NCI-H146 treated with DMSO at 0.1 percent for 48 hours (cell line): ENCODE measurements at regions not wholly inside any gene's neighbourhood (a gene's known extent, or its start where the extent isn't known, plus 50 kb on each side); places are given as distances from the start of the nearest gene placed in this dataset.
"Not testable (repeated sequence)": the region's sequence is repeated elsewhere in the genome, so short reads cannot be mapped to it uniquely, and the experiment has no call there.

Source experiments
- DNase-seq: peaks from one replicate; lab custom pipeline; 2025; ENCODE audit not compliant: unreplicated experiment; lab: John Stamatoyannopoulos, UW

DNA sequence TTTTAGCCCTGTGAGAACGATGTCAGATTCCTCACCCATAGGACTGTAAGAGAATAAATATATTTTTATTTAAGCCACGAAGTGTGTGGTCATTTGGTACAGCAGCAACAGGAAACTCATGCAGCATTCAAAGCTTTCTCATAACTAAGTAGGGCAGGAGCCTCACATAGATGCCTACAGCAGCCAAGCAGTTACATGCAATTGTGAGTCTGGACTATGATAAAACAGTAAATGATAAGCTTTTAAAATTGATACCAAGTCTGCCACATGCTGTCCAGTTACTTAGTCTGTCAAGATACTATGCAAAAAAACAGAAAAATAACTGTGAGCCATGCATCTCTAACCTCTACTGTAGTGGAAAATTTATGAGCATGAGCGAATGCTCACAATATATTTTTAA lies 359.6 kb downstream of the HS3ST1 start:
- no peak for DNase-seq

DNA sequence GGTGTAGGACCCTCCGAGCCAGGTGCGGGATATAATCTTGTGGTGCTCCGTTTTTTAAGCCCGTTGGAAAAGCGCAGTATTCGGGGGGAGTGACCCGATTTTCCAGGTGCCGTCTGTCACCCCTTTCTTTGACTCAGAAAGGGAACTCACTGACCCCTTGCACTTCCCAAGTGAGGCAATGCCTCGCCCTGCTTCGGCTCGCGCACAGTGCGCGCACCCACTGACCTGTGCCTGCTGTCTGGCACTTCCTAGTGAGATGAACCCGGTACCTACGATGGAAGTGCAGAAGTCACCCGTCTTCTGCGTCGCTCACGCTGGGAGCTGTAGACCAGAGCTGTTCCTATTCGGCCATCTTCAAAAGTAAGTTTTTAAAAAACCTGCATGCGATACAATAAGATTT lies 362.1 kb downstream of the HS3ST1 start:
- DNase-seq, result not testable (repeated sequence)

DNA sequence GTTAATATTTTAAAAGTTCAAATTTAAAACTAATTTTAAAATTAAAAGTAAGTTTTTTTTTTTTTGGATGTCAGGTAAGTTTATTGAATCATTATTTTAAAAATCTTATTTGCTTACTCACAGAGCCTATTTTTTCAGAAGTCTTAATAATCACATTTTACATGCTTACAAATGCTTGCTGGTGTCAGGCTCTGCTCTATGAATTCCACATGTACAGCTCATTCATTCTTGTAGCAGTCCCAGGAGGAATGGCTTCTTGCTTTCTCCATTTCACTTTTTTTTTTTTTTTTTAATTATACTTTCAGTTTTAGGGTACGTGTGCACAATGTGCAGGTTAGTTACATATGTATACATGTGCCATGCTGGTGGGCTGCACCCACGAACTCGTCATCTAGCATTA lies 368.1 kb downstream of the HS3ST1 start:
- DNase-seq, result not testable (repeated sequence)

DNA sequence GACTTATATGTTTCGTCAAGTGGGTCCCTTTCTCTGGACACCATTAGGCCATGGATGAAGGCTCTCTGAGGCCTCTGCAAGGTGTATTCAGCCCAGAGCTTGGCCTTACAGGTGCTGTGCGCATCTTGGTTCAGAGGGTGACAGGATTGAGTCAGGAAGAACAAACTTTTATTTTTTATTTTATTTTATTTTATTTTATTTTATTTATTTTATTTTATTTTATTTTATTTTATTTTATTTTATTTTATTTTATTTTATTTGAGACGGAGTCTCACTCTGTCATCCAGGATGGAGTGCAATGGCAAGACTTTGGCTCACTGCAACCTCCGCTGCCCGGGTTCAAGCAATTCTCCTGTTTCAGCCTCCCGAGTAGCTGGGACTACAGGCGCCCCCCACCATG lies 370.4 kb upstream of the CLNK start:
- not testable (repeated sequence) for DNase-seq

DNA sequence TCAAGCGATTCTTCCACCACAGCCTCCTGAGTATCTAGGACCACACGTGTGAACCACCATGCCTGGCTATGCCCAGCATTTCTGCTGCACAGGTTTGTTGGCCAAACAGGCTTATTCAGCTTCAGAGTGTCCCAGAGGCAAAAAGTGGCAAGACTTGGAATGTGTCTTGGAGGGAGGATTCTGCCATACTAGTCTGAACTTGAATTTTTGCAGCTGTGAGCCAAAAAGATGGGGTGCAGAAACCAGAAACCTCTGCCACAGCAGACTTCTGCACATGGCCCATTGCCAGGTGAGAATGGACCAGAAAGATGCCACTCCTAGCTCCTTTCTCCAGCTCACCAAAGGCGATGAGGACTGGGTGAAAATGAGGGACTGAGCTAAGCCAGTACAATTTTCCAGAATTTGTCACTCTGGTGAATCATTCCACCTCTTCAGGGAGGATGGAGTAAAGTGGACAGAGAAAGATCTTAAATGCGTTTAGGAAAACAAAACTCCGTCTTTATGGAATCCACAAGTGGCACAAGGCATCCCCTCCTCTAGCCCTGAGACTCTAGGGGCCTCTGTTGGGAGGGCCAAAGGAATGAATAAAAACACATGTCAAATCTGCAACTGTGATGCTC lies 369.1 kb upstream of the CLNK start:
- DNase-seq, result no peak

DNA sequence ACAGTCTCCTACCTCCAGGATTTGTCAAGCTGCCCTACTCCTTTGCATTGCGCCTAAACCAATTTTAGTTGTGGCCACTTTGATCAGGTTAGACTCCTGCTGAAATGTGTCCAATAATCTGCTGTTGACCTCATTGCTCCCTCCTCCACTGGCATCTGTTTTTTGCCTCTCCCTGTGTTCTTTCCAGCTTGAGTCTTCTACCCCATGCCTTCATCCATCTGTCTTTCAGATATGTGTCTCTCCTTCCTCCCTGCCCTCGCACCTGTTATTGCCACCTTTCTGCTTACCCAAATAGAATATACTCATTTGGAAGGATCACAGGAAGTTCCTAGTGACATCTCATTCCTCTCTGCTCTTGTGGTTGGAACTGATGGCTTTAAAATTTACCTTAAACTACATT lies 366.6 kb upstream of the CLNK start:
- no peak for DNase-seq

DNA sequence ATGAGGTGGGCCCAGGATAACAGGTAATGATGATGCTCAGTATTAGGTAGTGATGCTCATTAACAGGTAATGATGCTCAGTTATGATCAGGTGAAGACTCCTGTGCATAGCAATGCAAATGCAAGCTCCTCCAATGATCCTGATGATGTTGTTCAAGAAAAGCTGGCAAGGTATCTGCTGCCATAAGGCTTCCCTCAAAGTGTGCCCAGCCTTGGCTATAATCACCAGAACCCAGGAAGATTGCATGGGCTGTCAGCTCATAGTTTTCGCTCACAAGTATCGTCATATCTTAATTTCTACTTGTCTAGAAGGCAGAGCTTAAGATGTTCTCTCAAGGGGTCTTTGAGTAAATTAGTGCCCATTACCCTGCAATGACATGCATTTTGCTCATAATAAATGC lies 366.2 kb upstream of the CLNK start:
- no peak for DNase-seq

DNA sequence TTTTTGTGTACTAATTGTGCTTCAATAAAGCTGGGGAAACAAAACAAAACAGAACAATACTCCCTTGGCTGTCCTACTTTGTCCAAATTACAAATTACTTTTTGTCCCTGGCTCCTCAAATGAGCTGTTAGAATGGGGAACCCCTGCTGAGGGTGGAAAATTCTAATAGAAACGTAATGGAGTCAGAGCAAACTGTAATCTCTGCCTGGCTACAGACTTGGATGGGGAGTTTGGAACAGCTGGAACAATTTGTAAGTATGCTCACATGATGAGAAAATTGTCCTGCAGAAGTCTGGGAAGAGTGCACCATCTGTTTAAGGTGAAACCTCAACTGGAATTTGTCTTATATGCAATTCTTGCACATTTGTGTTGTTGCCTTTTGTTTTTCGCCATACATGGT lies 364.4 kb upstream of the CLNK start:
- DNase-seq, result no peak

DNA sequence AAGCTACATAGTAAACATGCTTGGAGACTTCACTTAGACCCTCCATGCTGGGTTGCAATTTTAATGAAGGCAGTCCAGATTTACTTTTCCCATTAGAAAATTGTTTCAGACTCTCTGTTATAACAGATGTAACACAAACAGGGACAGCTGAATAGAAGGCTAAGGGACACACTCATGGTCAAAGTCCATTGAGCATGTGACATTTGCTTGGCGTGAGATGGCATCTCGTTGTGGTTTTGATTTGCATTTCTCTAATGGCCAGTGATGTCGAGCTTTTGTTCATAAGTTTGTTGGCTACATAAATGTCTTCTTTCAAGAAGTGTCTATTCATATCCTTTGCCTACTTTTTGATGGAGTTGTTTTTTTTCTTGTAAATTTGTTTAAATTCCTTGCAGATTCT lies 358.2 kb upstream of the CLNK start:
- no peak for DNase-seq

DNA sequence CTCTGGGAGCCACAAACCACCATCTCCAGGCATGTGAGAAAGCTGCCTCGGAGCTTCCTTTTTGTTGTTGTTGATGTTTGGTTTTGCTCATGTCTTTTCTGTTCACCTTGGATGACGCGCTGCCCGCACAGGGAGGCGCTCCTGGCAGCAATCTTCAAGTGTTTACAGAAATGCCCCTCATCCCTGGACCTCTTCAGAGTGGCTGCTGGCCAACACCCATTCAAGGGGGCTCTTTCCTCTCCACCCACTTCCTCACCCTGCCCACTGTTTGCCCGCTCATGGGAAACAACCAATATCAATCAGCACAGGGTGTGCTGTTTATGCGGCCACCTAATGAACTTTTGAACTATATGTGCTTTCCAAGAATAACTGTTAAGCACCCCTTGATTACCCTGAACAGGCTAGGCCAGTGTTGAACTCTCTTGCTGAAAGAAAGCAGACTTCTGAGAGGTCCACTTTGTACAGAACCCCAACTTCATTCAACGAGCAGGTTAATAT lies 355.1 kb upstream of the CLNK start:
- DNase-seq, result no peak

DNA sequence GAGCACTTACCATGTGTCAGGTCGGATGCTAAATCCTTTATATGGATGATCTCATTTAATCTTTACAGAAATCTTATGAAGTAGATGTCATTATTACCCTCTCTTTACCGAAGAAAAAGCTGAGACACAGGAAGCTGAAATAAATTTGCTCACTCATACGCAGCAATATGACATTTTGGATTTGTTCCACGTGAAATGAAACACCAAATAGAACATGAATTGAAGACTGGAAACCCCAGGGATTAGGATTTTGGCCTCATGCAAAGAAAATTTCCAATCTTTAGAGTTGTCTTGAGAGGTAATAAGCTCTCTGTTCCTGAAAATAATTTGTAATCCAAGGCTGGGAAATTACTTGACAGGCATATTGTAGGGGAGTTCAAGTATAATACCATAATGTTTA lies 354.4 kb upstream of the CLNK start:
- DNase-seq, result no peak

DNA sequence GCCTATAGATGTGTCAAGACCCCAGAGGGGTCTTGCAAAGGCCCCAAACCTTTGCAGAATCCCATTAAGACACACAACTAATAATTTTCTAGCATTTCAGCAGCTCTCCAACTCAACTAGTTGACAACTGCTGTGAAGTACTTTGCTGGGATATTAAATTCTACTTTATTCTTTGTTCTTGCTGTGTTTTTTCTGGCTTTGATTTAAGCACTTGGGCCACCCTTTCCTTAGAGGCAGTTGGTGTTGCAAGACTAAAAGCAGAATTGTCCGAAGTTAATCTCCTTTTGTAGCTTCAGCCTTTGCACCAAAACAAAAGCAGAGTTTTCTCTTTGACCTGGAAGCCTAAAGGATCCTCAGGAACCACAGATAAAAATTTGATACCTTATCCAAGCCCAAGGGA lies 353.1 kb upstream of the CLNK start:
- DNase-seq, result no peak

DNA sequence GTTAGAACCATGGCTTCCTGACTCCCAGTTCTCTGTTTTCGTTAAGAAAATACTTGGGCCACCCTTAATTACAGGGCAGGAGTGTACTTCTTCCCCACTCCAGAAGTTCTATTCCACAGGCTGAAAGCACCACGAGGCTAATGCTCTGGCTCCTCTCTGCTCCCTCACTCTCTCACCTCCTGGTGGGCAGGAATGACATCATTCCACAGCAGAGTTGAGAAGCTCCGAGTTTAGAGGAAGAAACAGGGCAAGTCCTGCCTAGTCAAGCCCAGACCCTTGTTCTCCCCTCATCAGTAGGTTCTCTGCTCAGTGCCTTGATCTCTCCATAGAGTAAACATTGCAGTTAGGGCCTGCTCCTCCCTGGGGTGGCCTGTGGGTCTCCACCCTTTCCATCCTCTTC lies 343.8 kb upstream of the CLNK start:
- no peak for DNase-seq

DNA sequence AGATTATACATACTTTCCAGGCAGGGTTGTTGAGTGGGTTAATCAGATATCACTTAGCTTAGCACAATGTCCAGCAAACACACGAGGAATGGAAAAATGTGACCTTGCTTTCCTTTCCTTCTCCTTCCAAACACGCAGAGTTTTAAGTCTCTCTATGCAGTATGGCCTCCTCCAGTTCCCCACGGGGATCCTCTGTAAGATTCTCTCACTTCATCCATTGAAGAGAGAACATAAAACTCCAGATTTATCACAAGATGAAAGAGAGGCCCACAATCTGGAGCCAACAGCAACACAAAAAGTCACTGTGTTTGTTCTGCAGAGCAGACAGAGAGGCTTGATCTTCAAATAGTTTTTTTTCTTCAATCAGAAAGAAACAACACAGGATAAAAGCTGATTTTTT lies 336.8 kb upstream of the CLNK start:
- no peak for DNase-seq

DNA sequence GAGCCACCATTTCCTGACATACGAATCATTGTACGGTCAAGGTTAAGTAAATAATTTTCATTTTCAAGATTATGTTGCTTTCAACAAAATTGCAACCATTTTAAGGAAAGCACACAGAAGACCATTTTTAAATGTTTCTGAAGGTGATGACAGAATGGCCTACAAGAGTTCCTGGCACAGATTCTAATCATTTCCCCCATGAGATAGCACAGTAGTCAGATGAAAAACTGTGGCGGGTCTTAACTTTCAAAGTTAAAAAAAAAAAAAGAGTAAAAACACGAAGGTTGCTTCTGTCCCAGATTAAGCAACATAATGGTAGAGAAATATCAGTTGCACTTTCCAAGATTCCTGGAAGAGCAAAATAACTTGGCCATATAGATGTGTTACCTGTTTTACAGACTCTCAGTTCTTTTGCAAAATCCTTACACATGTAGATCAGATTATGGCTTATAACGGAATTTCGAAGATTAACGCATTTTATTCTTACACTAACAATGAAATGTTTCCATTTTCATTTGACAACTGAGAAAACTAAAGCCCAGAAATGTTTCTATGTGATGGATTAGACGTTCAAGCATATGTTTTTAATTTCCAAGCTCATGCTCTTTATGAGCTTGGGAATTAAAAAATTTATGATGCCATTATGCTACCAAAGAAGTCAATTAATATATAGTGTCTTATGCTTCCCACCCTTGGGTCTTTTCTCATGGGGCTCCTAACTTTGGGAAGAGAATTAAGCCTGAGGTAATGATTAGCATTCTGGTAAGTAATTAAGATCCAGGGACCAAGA lies 335.1 kb upstream of the CLNK start:
- no peak for DNase-seq

DNA sequence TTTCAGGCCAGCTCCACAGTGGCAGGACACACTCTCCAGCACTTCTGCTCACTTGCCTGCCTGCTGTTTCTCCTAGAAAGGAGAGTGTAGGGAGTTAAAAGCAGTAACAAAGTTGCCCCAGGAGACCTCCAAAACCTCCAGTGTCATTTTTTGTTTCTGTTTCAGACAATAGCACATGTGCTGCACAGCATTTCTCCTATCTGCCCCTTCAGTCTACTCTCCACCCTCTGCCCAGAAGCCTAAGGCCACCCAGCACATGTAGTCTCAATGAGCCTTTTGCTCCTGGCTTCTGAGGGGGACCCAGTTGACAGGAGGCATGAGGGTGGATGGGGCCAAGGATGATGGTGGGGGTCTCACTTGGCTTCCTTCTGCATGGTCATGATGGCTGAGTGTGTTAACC lies 329.6 kb upstream of the CLNK start:
- DNase-seq, result no peak

DNA sequence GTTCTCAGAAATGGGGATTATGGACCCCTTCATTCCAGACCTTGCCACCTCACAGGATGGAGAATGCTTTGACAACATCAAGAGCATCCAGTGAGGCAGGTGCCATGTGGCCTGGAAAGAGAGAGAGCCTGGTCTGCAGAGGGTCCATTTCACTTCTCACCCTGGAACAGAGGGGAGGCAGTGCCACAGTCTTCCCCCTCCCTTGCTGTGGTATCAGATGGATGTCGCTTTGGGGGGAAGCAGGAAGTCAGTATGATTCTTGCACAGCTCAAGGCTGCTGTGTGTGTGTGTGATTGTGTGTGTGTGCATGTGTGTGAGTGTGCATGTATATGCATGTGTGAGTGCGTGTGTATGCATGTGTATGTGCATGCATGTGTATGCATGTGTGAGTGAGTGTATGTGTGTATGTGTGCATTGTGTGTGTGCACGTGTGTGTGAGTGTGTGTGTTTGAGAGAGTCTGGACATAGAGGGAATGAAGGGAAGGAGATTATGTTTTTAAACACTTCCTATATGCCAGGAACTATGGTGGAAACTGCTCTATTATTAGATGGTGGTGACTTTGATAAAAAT lies 328.6 kb upstream of the CLNK start:
- DNase-seq, result no peak

DNA sequence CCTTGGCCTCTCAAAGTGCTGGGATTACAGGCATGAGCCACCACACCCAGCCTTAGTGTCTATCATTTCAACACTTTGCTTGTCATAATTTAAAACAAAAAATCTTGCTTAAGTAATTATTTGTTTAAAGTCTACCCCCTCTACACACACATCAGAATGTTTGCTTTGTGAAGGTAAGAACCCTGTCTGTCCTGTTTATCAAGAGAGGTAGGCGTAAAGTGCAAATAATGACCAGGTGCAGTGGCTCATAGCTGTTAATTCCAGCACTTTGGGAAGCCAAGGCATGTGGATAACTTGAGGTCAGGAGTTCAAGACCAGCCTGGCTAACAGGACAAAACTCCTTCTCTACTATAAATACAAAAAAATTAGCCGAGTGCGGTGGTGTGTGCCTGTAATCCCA lies 326.7 kb upstream of the CLNK start:
- peak; percentile 25 for DNase-seq

DNA sequence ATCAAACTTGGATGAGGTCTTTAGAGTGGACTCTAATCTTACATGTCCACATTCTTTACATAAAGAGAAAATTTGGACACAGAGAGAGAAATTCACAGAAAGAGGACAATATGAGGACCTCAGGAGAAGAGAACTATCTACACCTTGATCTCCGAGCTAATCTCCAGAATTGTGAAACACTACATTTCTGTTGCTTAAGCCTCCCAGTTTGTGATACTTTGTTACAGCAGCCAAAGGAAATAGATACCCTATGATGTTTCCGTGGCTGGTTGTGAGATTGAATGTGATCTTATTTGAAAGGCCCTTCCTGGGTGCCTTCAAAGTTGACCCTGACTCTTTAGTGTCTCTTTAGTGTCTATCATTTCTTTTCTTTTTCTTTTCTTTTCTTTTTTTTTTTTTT lies 326.1 kb upstream of the CLNK start:
- DNase-seq, result no peak

DNA sequence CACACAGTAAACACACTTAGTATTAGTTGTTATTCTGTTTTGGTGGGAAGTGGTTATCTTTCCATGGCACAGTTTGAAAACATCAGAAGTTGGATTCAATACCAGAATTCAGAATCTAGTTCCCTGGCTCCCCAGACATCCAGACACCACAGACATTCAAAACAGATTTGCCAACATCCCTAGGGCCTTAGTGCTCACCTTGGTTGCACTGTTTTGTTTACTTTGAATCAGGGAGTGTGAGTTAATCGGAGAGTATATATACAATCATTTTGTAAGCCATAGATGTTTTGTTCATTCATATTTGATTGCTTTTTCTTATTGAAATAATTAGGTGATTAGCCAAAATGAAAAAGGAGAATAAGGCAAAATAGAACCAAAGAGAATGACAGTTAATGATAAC lies 324.7 kb upstream of the CLNK start:
- no peak for DNase-seq

DNA sequence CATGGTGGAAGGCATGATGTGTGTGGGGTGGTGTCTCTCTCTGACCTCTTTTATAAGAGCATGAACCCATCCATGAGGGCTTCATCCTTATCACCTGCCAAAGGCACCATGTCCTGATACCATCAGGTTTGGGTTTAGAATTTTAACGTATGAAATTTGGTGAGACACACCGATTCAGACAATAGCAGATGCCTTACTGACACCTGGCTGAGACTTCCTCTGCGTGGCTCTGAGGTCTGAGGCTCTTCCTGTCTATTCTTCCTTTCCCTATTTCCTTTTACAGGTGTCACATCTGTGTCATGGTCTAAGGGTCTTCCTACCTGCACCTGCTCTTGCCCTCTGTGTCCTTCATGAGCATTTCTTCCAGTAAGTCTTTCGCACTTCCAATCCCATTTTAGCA lies 320.7 kb upstream of the CLNK start:
- DNase-seq, result no peak

DNA sequence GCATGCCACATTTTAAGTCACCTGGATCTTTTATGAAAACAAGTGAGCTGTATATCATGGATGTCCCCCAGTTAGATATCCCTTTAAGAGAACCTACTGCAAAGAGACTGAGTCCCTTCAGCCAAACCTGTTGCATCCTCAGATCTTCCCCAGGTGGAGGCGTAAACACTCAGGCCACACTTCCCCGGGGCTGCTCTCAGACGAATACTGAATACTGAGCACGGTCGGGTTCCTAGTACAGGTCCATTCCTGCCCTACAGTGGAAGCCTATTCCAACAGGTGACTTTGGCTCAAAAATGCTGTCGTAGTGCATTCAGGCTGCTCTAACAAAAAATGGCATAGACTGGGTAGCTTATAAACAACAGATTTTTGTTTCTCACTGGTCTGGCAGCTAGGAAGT lies 320.2 kb upstream of the CLNK start:
- no peak for DNase-seq
